CD4-positive, alpha-beta T cell treated with Interleukin-4 for 1 hour (primary cell): ENCODE measurements at regions not wholly inside any gene's neighbourhood (a gene's known extent, or its start where the extent isn't known, plus 50 kb on each side); places are given as distances from the start of the nearest gene placed in this dataset.

ENCODE experiments used
- DNase-seq, 2 donors: peaks; one replicate each; pipeline ENCODE4 v3.0.0-alpha.2; 2020 to 2022

- no peak for DNase-seq
Measured at GRCh38 chr22:49180683-49181024, 647.0 kb downstream of the BRD1 start.

GRCh38 chr22:49179886-49180682, 647.6 kb downstream of the BRD1 start:
- DNase-seq: no peak

- no peak for DNase-seq
Measured at GRCh38 chr22:49179175-49179574, 648.5 kb downstream of the BRD1 start.

- DNase-seq: no peak
Measured at GRCh38 chr22:49178246-49179005, 649.2 kb downstream of the BRD1 start.

GRCh38 chr22:49177666-49178065, 650.0 kb downstream of the BRD1 start:
- DNase-seq: no peak

- no peak for DNase-seq
Measured at GRCh38 chr22:49176956-49177355, 650.7 kb downstream of the BRD1 start.

- no peak for DNase-seq
Measured at GRCh38 chr22:49170053-49170452, 657.6 kb downstream of the BRD1 start.

- DNase-seq: no peak
Measured at GRCh38 chr22:49169074-49169744, 658.5 kb downstream of the BRD1 start.

- DNase-seq: no peak
Measured at GRCh38 chr22:49168219-49168813, 659.4 kb downstream of the BRD1 start.

GRCh38 chr22:49166746-49167145, 660.9 kb downstream of the BRD1 start:
- no peak for DNase-seq

GRCh38 chr22:49166211-49166610, 661.5 kb downstream of the BRD1 start:
- DNase-seq: no peak

GRCh38 chr22:49164773-49165320, 662.8 kb downstream of the BRD1 start:
- no peak for DNase-seq

- no peak for DNase-seq
Measured at GRCh38 chr22:49163960-49164690, 663.5 kb downstream of the BRD1 start.

GRCh38 chr22:49163258-49163959, 664.3 kb downstream of the BRD1 start:
- DNase-seq: no peak

GRCh38 chr22:49162841-49163240, 664.8 kb downstream of the BRD1 start:
- DNase-seq: no peak

GRCh38 chr22:49161002-49161850, 666.4 kb downstream of the BRD1 start:
- DNase-seq: no peak

GRCh38 chr22:49160261-49161001, 667.2 kb downstream of the BRD1 start:
- DNase-seq: no peak

- DNase-seq: no peak
Measured at GRCh38 chr22:49159711-49160110, 668.0 kb downstream of the BRD1 start.

- no peak for DNase-seq
Measured at GRCh38 chr22:49158741-49159564, 668.7 kb downstream of the BRD1 start.
